ENCODE measurements at regions not wholly inside any gene's neighbourhood (a gene's known extent, or its start where the extent isn't known, plus 50 kb on each side); places are given as distances from the start of the nearest gene placed in this dataset.

GRCh38 chr6:163667372-163668060 is 253.0 kb downstream of the QKI start:
- Mint-ChIP-seq H3K27me3 (no peaks in the 10 kb centered on the region), H3K4me3 (peak overlapping the region in 1 of 2 donors; percentile 52), H3K9me3 (no peaks in the 10 kb centered on the region), H3K4me1 (peaks cover 13% of the 10 kb centered on the region), H3K27ac (no peak overlapping the region)
- DNase-seq (peak in 1 of 2 donors; percentile 12), ATAC-seq (peak; percentile 81)

GRCh38 chr6:163665464-163665863 is 250.9 kb downstream of the QKI start:
- Mint-ChIP-seq H3K4me1 (peaks cover 13% of the 10 kb centered on the region), H3K4me3 (no peak overlapping the region), H3K27ac (no peak overlapping the region), H3K9me3 (no peaks in the 10 kb centered on the region), H3K27me3 (peaks cover 12% of the 10 kb centered on the region)
- no peak for ATAC-seq
- no peak for DNase-seq

GRCh38 chr6:163663575-163663974 is 249.1 kb downstream of the QKI start:
- ATAC-seq (no peak), DNase-seq (no peak)

GRCh38 chr6:163662604-163663225 is 248.2 kb downstream of the QKI start:
- DNase-seq: no peak
- ATAC-seq: no peak
- no peak overlapping the region for H3K4me3 Mint-ChIP-seq
- peaks cover 8% of the 10 kb centered on the region for H3K4me1 Mint-ChIP-seq
- H3K27ac Mint-ChIP-seq: no peak overlapping the region
- H3K27me3 Mint-ChIP-seq: peaks cover 36% of the 10 kb centered on the region
- H3K9me3 Mint-ChIP-seq: no peaks in the 10 kb centered on the region

More at GRCh38 chr6:163663575-163663974, 249.1 kb downstream of the QKI start:
- Mint-ChIP-seq H3K9me3 (no peaks in the 10 kb centered on the region), H3K4me3 (no peak overlapping the region), H3K4me1 (peaks cover 13% of the 10 kb centered on the region), H3K27ac (no peak overlapping the region), H3K27me3 (peaks cover 29% of the 10 kb centered on the region)

GRCh38 chr6:163661272-163661671 is 246.8 kb downstream of the QKI start:
- Mint-ChIP-seq H3K4me3 (no peak overlapping the region), H3K27me3 (peaks cover 43% of the 10 kb centered on the region), H3K9me3 (peaks cover 0 to 6% of the 10 kb centered on the region in 2 donors), H3K4me1 (no peaks in the 10 kb centered on the region), H3K27ac (no peak overlapping the region)
- peak; percentile 37 for ATAC-seq
- DNase-seq: no peak

GRCh38 chr6:163659803-163660202 is 245.3 kb downstream of the QKI start:
- H3K27ac Mint-ChIP-seq: no peak overlapping the region
- H3K27me3 Mint-ChIP-seq: peaks cover 50% of the 10 kb centered on the region
- ATAC-seq: no peak
- DNase-seq: no peak
- H3K9me3 Mint-ChIP-seq: peaks cover 0 to 6% of the 10 kb centered on the region in 2 donors
- H3K4me1 Mint-ChIP-seq: no peaks in the 10 kb centered on the region
- no peak overlapping the region for H3K4me3 Mint-ChIP-seq

- Mint-ChIP-seq H3K4me3 (no peak overlapping the region), H3K9me3 (peaks cover 0 to 6% of the 10 kb centered on the region in 2 donors), H3K4me1 (no peaks in the 10 kb centered on the region), H3K27me3 (peaks cover 48% of the 10 kb centered on the region), H3K27ac (no peak overlapping the region)
- ATAC-seq (no peak), DNase-seq (no peak)
These were observed 241.0 kb downstream of the QKI start for GRCh38 chr6:163655217-163656121.

GRCh38 chr6:163651915-163652668 is 237.6 kb downstream of the QKI start:
- DNase-seq (no peak), ATAC-seq (no peak)
- H3K4me3 Mint-ChIP-seq: no peak overlapping the region
- no peak overlapping the region for H3K27ac Mint-ChIP-seq
- peaks cover 0 to 2% of the 10 kb centered on the region in 2 donors for H3K9me3 Mint-ChIP-seq
- H3K4me1 Mint-ChIP-seq: no peaks in the 10 kb centered on the region
- H3K27me3 Mint-ChIP-seq: peaks cover 25% of the 10 kb centered on the region

GRCh38 chr6:163651426-163651825 is 236.9 kb downstream of the QKI start:
- no peak overlapping the region for H3K27ac Mint-ChIP-seq
- ATAC-seq (no peak), DNase-seq (no peak)
- no peak overlapping the region for H3K4me3 Mint-ChIP-seq
- H3K9me3 Mint-ChIP-seq: no peaks in the 10 kb centered on the region
- H3K27me3 Mint-ChIP-seq: peaks cover 24% of the 10 kb centered on the region
- H3K4me1 Mint-ChIP-seq: no peaks in the 10 kb centered on the region

GRCh38 chr6:163648868-163649267 is 234.3 kb downstream of the QKI start:
- Mint-ChIP-seq H3K9me3 (no peaks in the 10 kb centered on the region), H3K4me1 (no peaks in the 10 kb centered on the region), H3K4me3 (no peak overlapping the region), H3K27me3 (peaks cover 16% of the 10 kb centered on the region), H3K27ac (no peak overlapping the region)
- DNase-seq (no peak), ATAC-seq (no peak)

- Mint-ChIP-seq H3K9me3 (no peaks in the 10 kb centered on the region), H3K27me3 (peaks cover 16% of the 10 kb centered on the region), H3K4me1 (no peaks in the 10 kb centered on the region), H3K4me3 (no peak overlapping the region), H3K27ac (no peak overlapping the region)
- DNase-seq: no peak
- ATAC-seq: no peak
These were observed 233.1 kb downstream of the QKI start for GRCh38 chr6:163647624-163648023.

GRCh38 chr6:163646866-163647265 is 232.3 kb downstream of the QKI start:
- H3K27me3 Mint-ChIP-seq: peaks cover 12% of the 10 kb centered on the region
- DNase-seq (no peak), ATAC-seq (no peak)
- no peaks in the 10 kb centered on the region for H3K9me3 Mint-ChIP-seq
- no peaks in the 10 kb centered on the region for H3K4me1 Mint-ChIP-seq
- H3K27ac Mint-ChIP-seq: no peak overlapping the region
- H3K4me3 Mint-ChIP-seq: no peak overlapping the region

- Mint-ChIP-seq H3K27ac (no peak overlapping the region), H3K9me3 (no peaks in the 10 kb centered on the region), H3K27me3 (peaks cover 8% of the 10 kb centered on the region), H3K4me1 (no peaks in the 10 kb centered on the region), H3K4me3 (no peak overlapping the region)
- DNase-seq: no peak
- no peak for ATAC-seq
These were observed 231.6 kb downstream of the QKI start for GRCh38 chr6:163646133-163646532.

GRCh38 chr6:163645560-163645959 is 231.0 kb downstream of the QKI start:
- Mint-ChIP-seq H3K27me3 (peaks cover 8% of the 10 kb centered on the region), H3K4me1 (no peaks in the 10 kb centered on the region), H3K9me3 (no peaks in the 10 kb centered on the region), H3K27ac (no peak overlapping the region), H3K4me3 (no peak overlapping the region)
- ATAC-seq (no peak), DNase-seq (no peak)

GRCh38 chr6:163643866-163644265 is 229.3 kb downstream of the QKI start:
- H3K9me3 Mint-ChIP-seq: no peaks in the 10 kb centered on the region
- no peak overlapping the region for H3K27ac Mint-ChIP-seq
- no peaks in the 10 kb centered on the region for H3K27me3 Mint-ChIP-seq
- no peak for DNase-seq
- H3K4me1 Mint-ChIP-seq: no peaks in the 10 kb centered on the region
- ATAC-seq: no peak
- no peak overlapping the region for H3K4me3 Mint-ChIP-seq

Measured in stimulated activated naive CD8-positive, alpha-beta T cell treated with anti-CD3 and anti-CD28 coated beads, Interleukin-15, amount 100 ng/mL, for 72 hours (primary cell).